SK-N-MC (cell line): ENCODE measurements at regions not wholly inside any gene's neighbourhood (a gene's known extent, or its start where the extent isn't known, plus 50 kb on each side); places are given as distances from the start of the nearest gene placed in this dataset.

ENCODE experiments used
- EZH2 ChIP-seq: fragments of 200-600 bp; sonication (generic); IDR thresholded peaks from one replicate; pipeline ENCODE4 v1.6.1; 2017; ENCODE audit warnings: antibody characterized with exemption
- FOXP2 ChIP-seq: optimal IDR thresholded peaks from 2 replicates; pipeline ENCODE3; 2011; ENCODE audit warnings: mild to moderate bottlenecking, moderate library complexity; ENCODE audit not compliant: insufficient read depth; ENCODE audit errors: extremely low read length, control extremely low read depth
- POLR2AphosphoS5 ChIP-seq: IDR thresholded peaks from 2 replicates; pipeline ENCODE4 v1.6.1; 2012; ENCODE audit warnings: mild to moderate bottlenecking, low read depth, low read length, borderline replicate concordance

DNA sequence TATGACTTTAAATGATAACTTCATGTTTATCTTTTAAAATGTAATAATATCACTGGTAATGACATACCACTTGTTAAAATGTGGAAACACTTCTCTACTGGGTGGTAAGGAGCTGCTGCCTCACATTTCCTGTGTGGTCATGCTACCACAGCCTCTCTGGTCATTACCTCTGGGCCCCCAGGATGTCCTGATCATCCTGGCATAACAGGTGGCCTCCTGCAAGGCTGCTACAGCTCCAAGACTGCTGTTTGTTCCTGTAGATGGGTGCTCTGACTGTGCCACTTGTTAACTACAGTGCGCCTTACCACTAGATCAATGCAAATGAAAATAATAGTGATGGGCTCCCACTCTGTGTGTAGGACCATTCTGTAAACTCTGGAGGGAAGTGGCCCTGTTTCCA is 500.2 kb upstream of the SPRED2 start:
- TF ChIP-seq POLR2AphosphoS5 (no peak), EZH2 (no peak), FOXP2 (no peak)
